Parathyroid adenoma (tissue), 2 donors: ENCODE measurements at regions not wholly inside any gene's neighbourhood (a gene's known extent, or its start where the extent isn't known, plus 50 kb on each side); places are given as distances from the start of the nearest gene placed in this dataset.

ENCODE experiments used
- H2AFZ ChIP-seq: fragments of 300-600 bp; sonication (generic); one replicate; pipeline ENCODE4 v1.7.0; 2017; ENCODE audit warnings: antibody characterized with exemption, mild to moderate bottlenecking
- H3K27ac ChIP-seq: fragments of 300-600 bp; sonication (generic); one replicate; pipeline ENCODE4 v1.7.0; 2017
- H3K27me3 ChIP-seq: fragments of 300-600 bp; sonication (generic); one replicate; pipeline ENCODE4 v1.7.0; 2017; ENCODE audit warnings: low read length; ENCODE audit not compliant: control insufficient read depth, insufficient read depth
- H3K36me3 ChIP-seq: fragments of 300-600 bp; sonication (generic); one replicate; pipeline ENCODE4 v1.7.0; 2017; ENCODE audit warnings: low read length; ENCODE audit not compliant: control insufficient read depth, insufficient read depth
- H3K4me1 ChIP-seq: fragments of 300-600 bp; sonication (generic); one replicate; pipeline ENCODE4 v1.7.0; 2017; ENCODE audit warnings: control low read depth
- H3K4me2 ChIP-seq: fragments of 300-600 bp; sonication (generic); one replicate; pipeline ENCODE4 v1.7.0; 2017; ENCODE audit warnings: low read length
- H3K4me3 ChIP-seq: fragments of 300-600 bp; sonication (generic); one replicate; pipeline ENCODE4 v1.7.0; 2017; ENCODE audit warnings: low read depth, low read length
- H3K79me2 ChIP-seq: fragments of 300-600 bp; sonication (generic); one replicate; pipeline ENCODE4 v1.7.0; 2017; ENCODE audit warnings: control low read depth
- H3K9ac ChIP-seq: fragments of 300-600 bp; sonication (generic); one replicate; pipeline ENCODE4 v1.7.0; 2017; ENCODE audit warnings: mild to moderate bottlenecking
- H3K9me3 ChIP-seq: fragments of 300-600 bp; sonication (generic); one replicate; pipeline ENCODE4 v1.7.0; 2017; ENCODE audit warnings: low read length; ENCODE audit not compliant: control insufficient read depth
- CTCF ChIP-seq: fragments of 300-600 bp; sonication (generic); IDR thresholded peaks from one replicate; pipeline ENCODE4 v1.7.0; 2017; ENCODE audit warnings: antibody characterized with exemption, mild to moderate bottlenecking
- donor health status: primary hyperparathyroidism.

GRCh38 chr1:55413286-55413685 is 198.1 kb upstream of the USP24 start:
- no peaks in the 10 kb centered on the region for H3K79me2 ChIP-seq
- no peak overlapping the region for H2AFZ ChIP-seq
- no peak overlapping the region for H3K9ac ChIP-seq
- H3K4me1 ChIP-seq, result no peaks in the 10 kb centered on the region
- H3K4me2 ChIP-seq, result no peak overlapping the region
- H3K4me3 ChIP-seq, result no peak overlapping the region
- no peaks in the 10 kb centered on the region for H3K36me3 ChIP-seq
- no peak overlapping the region for H3K27ac ChIP-seq
- H3K27me3 ChIP-seq, result no peaks in the 10 kb centered on the region
- H3K9me3 ChIP-seq, result no peaks in the 10 kb centered on the region
- TF ChIP-seq CTCF, result no peak

DNA sequence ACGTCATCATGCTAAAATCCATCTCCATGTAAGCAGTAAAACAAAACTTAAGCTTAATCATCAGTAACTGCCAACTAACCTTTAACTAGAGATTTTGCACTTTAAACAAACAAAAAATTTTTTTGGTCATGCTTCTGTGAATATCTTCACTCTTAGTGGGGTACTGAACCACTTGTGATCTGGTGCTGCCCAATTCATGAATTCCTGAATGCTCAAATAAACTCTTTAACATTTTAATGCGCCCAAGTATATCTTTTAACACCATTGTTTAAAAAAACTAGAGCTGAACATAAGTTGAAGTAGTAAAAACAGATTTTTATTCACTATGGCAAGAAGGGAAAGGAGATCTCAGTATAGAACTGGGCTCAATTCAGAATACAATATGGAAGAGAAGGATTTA is 196.9 kb upstream of the USP24 start:
- Histone ChIP-seq H3K27me3 (no peaks in the 10 kb centered on the region), H2AFZ (no peak overlapping the region), H3K4me3 (no peak overlapping the region), H3K9ac (no peak overlapping the region), H3K36me3 (no peaks in the 10 kb centered on the region), H3K9me3 (no peaks in the 10 kb centered on the region), H3K27ac (no peak overlapping the region), H3K4me2 (no peak overlapping the region), H3K79me2 (no peaks in the 10 kb centered on the region), H3K4me1 (no peaks in the 10 kb centered on the region)
- TF ChIP-seq CTCF, result no peak

GRCh38 chr1:55402671-55403464 is 187.7 kb upstream of the USP24 start:
- Histone ChIP-seq H3K4me2 (no peak overlapping the region), H3K4me3 (no peak overlapping the region), H3K36me3 (no peaks in the 10 kb centered on the region)

GRCh38 chr1:55402142-55402541 is 187.0 kb upstream of the USP24 start:
- no peak overlapping the region for H3K4me2 ChIP-seq
- H3K27me3 ChIP-seq, result no peaks in the 10 kb centered on the region
- no peaks in the 10 kb centered on the region for H3K9me3 ChIP-seq
- H3K36me3 ChIP-seq, result no peaks in the 10 kb centered on the region
- H3K4me3 ChIP-seq, result no peak overlapping the region
- H3K27ac ChIP-seq, result no peak overlapping the region
- no peaks in the 10 kb centered on the region for H3K79me2 ChIP-seq
- no peak overlapping the region for H3K9ac ChIP-seq
- no peaks in the 10 kb centered on the region for H3K4me1 ChIP-seq
- TF ChIP-seq CTCF, result no peak
- H2AFZ ChIP-seq, result no peak overlapping the region

More at GRCh38 chr1:55402671-55403464, 187.7 kb upstream of the USP24 start:
- Histone ChIP-seq H3K9me3 (no peaks in the 10 kb centered on the region), H3K4me1 (no peaks in the 10 kb centered on the region), H2AFZ (no peak overlapping the region), H3K79me2 (no peaks in the 10 kb centered on the region), H3K27ac (no peak overlapping the region), H3K27me3 (no peaks in the 10 kb centered on the region), H3K9ac (no peak overlapping the region)
- no peak for TF ChIP-seq CTCF

GRCh38 chr1:55400508-55400907 is 185.3 kb upstream of the USP24 start:
- no peak overlapping the region for H3K9ac ChIP-seq
- H3K27ac ChIP-seq, result no peak overlapping the region
- no peak for TF ChIP-seq CTCF
- no peak overlapping the region for H3K4me3 ChIP-seq
- no peaks in the 10 kb centered on the region for H3K4me1 ChIP-seq
- H3K36me3 ChIP-seq, result no peaks in the 10 kb centered on the region
- H3K27me3 ChIP-seq, result no peaks in the 10 kb centered on the region
- no peaks in the 10 kb centered on the region for H3K9me3 ChIP-seq
- H3K79me2 ChIP-seq, result no peaks in the 10 kb centered on the region
- H3K4me2 ChIP-seq, result no peak overlapping the region
- H2AFZ ChIP-seq, result no peak overlapping the region
